SK-N-MC (cell line): ENCODE measurements at regions not wholly inside any gene's neighbourhood (a gene's known extent, or its start where the extent isn't known, plus 50 kb on each side); places are given as distances from the start of the nearest gene placed in this dataset.

Experiments
- EZH2 ChIP-seq: fragments of 200-600 bp; sonication (generic); IDR thresholded peaks from one replicate; pipeline ENCODE4 v1.6.1; 2017; ENCODE audit warnings: antibody characterized with exemption
- FOXP2 ChIP-seq: optimal IDR thresholded peaks from 2 replicates; pipeline ENCODE3; 2011; ENCODE audit warnings: mild to moderate bottlenecking, moderate library complexity; ENCODE audit not compliant: insufficient read depth; ENCODE audit errors: extremely low read length, control extremely low read depth
- POLR2AphosphoS5 ChIP-seq: IDR thresholded peaks from 2 replicates; pipeline ENCODE4 v1.6.1; 2012; ENCODE audit warnings: mild to moderate bottlenecking, low read depth, low read length, borderline replicate concordance

DNA sequence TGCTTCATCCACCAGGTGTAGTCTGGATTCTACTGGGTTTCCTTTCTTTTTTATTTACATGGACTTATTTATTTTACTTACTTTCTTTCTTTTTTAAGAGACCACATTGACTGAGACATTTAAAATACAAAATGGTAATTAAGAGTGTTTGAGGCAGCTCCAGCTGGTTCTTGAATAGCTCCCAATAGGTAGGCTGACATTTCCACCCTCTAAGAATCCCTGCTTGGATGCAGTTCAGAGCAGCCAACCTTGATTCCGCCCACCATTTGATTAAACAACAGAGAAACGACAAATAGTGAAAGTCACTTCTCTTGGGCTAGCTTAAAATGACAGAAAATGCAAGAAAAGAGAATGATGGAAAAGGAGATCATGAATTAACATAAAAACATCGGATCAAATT is 270.5 kb downstream of the TUSC7 start:
- TF ChIP-seq POLR2AphosphoS5 (no peak), EZH2 (no peak), FOXP2 (no peak)
